GM10266 (cell line): ENCODE measurements at regions not wholly inside any gene's neighbourhood (a gene's known extent, or its start where the extent isn't known, plus 50 kb on each side); places are given as distances from the start of the nearest gene placed in this dataset.
A peak's percentile ranks its signal among the peaks of the same experiment; 100 is the strongest.

Experiments
- DNase-seq: peaks from one replicate; pipeline ENCODE4 v3.0.0; 2012; ENCODE audit errors: extremely low spot score
- CTCF ChIP-seq: IDR thresholded peaks from 2 replicates; pipeline ENCODE4 v1.5.1; 2012; ENCODE audit warnings: mild to moderate bottlenecking, low read depth; ENCODE audit not compliant: control insufficient read depth, insufficient read depth; ENCODE audit errors: missing control alignments

- no peak for TF ChIP-seq CTCF
- DNase-seq: peak; percentile 45
These were observed 53.1 kb upstream of the KDM7A start for GRCh38 chr7:140229591-140230515.

DNA sequence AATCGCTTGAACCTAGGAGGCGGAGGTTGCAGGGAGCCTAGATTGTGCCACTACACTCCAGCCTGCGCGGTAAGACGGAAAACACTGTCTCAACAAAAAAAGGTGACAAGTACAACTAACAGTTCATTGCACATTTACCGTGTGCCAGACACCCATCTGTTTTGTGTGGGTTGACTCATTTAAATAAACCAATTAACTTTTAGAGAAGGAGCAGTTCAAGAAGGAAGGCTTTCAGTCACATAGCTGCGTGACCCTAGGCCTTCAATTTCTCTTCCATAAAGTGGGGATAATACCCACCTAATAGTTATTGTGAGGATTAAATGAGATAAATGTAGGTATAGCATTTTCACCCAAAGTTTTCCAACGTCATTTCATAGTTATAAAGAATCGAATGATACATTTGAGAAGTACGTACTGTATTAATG, 52.3 kb upstream of the KDM7A start:
- no peak for TF ChIP-seq CTCF

More for the DNA sequence above, 52.3 kb upstream of the KDM7A start:
- no peak for DNase-seq
